ENCODE measurements at regions not wholly inside any gene's neighbourhood (a gene's known extent, or its start where the extent isn't known, plus 50 kb on each side); places are given as distances from the start of the nearest gene placed in this dataset.

GRCh38 chr6:138671351-138671750 lies 102.2 kb upstream of the CCDC28A start:
- no peak for TF ChIP-seq CTCF (conservative IDR thresholded peaks at IDR 0.05 in 1 of 2, IDR thresholded peaks at IDR 0.05 in 1 of 2; ENCODE audit: extremely low read depth in 1 of 2, insufficient read depth in 1 of 2, low read depth in 1 of 2, low read length in 2 of 2)
- TF ChIP-seq EZH2 (IDR thresholded peaks at IDR 0.05; ENCODE audit: borderline replicate concordance, low read length): no peak

All from mammary epithelial cell (primary cell).